ENCODE measurements at regions not wholly inside any gene's neighbourhood (a gene's known extent, or its start where the extent isn't known, plus 50 kb on each side); places are given as distances from the start of the nearest gene placed in this dataset.

- DNase-seq (ENCODE audit: low spot score), result no peak
- H3K4me3 ChIP-seq (ENCODE audit: low read depth in 1 of 3, low read length in 3 of 3), result no peak overlapping the region
- no peaks in the 10 kb centered on the region for H3K27me3 ChIP-seq (ENCODE audit: control insufficient read depth in 4 of 4, insufficient read depth in 4 of 4, low read length in 3 of 4)
- no peak overlapping the region for H3K27ac ChIP-seq (ENCODE audit: low read depth in 1 of 2, low read length in 2 of 2)
- no peak overlapping the region for H3K9ac ChIP-seq (ENCODE audit: low read depth in 1 of 2, low read length in 2 of 2)
- no peak for TF ChIP-seq FOXA2 (IDR thresholded peaks at IDR 0.05)
- TF ChIP-seq YY1 (IDR thresholded peaks at IDR 0.05), result no peak
- TF ChIP-seq REST (IDR thresholded peaks at IDR 0.05), result no peak
- no peak for TF ChIP-seq TAF1 (conservative IDR thresholded peaks at IDR 0.05)
- no peak for TF ChIP-seq ATF3 (IDR thresholded peaks at IDR 0.05)
- no peak for TF ChIP-seq RAD21 (IDR thresholded peaks at IDR 0.05)
- no peak for TF ChIP-seq JUND (IDR thresholded peaks at IDR 0.05)
- TF ChIP-seq MAX (IDR thresholded peaks at IDR 0.05), result no peak
- no peak for TF ChIP-seq GABPA (IDR thresholded peaks at IDR 0.05 in 1 of 2, conservative IDR thresholded peaks at IDR 0.05 in 1 of 2)
- TF ChIP-seq RXRA (IDR thresholded peaks at IDR 0.05), result no peak
- TF ChIP-seq SP1 (IDR thresholded peaks at IDR 0.05), result no peak
- TF ChIP-seq NR2F2 (IDR thresholded peaks at IDR 0.05), result no peak
- TF ChIP-seq HNF4G (IDR thresholded peaks at IDR 0.05), result no peak
- TF ChIP-seq EGR1 (IDR thresholded peaks at IDR 0.05; ENCODE audit: low read depth in 2 of 2), result no peak
- no peak for TF ChIP-seq ZBTB33 (IDR thresholded peaks at IDR 0.05)
- no peak for TF ChIP-seq HNF4A (conservative IDR thresholded peaks at IDR 0.05)
- no peak for TF ChIP-seq CTCF (IDR thresholded peaks at IDR 0.05; ENCODE audit: low read depth, low read length, missing input control)
- no peak for TF ChIP-seq FOXA1 (IDR thresholded peaks at IDR 0.05)
- no peaks in the 10 kb centered on the region for H3K9me3 ChIP-seq (ENCODE audit: control insufficient read depth in 4 of 4, low read length in 3 of 4)
- H3K4me1 ChIP-seq (ENCODE audit: control insufficient read depth in 4 of 4, insufficient read depth in 4 of 4, low read length in 3 of 4), result no peaks in the 10 kb centered on the region
- 90% methylated on average over 5 of the region's 5 CpGs for whole genome bisulfite sequencing
- H3K36me3 ChIP-seq (ENCODE audit: control insufficient read depth in 4 of 4, insufficient read depth in 3 of 4, low read depth in 1 of 4, low read length in 3 of 4), result no peaks in the 10 kb centered on the region
Measured at GRCh38 chr2:189249901-189250300, 70.3 kb upstream of the COL5A2 start.

All from liver (tissue), 8 donors.